HEK293T (cell line): ENCODE measurements at regions not wholly inside any gene's neighbourhood (a gene's known extent, or its start where the extent isn't known, plus 50 kb on each side); places are given as distances from the start of the nearest gene placed in this dataset.

Source experiments
- CTCF ChIA-PET: fragments of 350-600 bp; formaldehyde crosslinking; extraction: SDS; loops from one replicate; lab custom pipeline; 2021; ENCODE audit warnings: antibody characterized with exemption, inconsistent platforms; lab: Yijun Ruan, JAX
- POLR2A ChIA-PET: fragments of 350-600 bp; formaldehyde crosslinking; extraction: SDS; loops from one replicate; lab custom pipeline; 2020; ENCODE audit warnings: antibody characterized with exemption, inconsistent platforms; lab: Yijun Ruan, JAX
- DNase-seq: peaks from one replicate; pipeline ENCODE4 v3.0.0; 2012; ENCODE audit warnings: mixed read lengths; ENCODE audit errors: extremely low spot score
- ARNT ChIP-seq: fragments of 450-650 bp; IDR thresholded peaks from 2 replicates; pipeline ENCODE4 v1.6.1; 2017; ENCODE audit warnings: mild to moderate bottlenecking
- BHLHE40 ChIP-seq: fragments of 450-650 bp; IDR thresholded peaks from 2 replicates; pipeline ENCODE4 v1.6.1; 2016; ENCODE audit warnings: mild to moderate bottlenecking, moderate library complexity, borderline replicate concordance
- CTBP1 ChIP-seq: fragments of 450-650 bp; IDR thresholded peaks from 2 replicates; pipeline ENCODE4 v1.6.1; 2016; ENCODE audit warnings: borderline replicate concordance
- ELF4 ChIP-seq: fragments of 450-650 bp; IDR thresholded peaks from 2 replicates; pipeline ENCODE4 v1.6.1; 2017; ENCODE audit warnings: antibody characterized with exemption
- FOXA1 ChIP-seq: fragments of 450-650 bp; IDR thresholded peaks from 2 replicates; pipeline ENCODE4 v1.6.1; 2016; ENCODE audit warnings: mild to moderate bottlenecking
- FOXK2 ChIP-seq: fragments of 450-650 bp; IDR thresholded peaks from 2 replicates; pipeline ENCODE4 v1.6.1; 2016; ENCODE audit warnings: mild to moderate bottlenecking
- FOXM1 ChIP-seq: fragments of 450-650 bp; IDR thresholded peaks from 2 replicates; pipeline ENCODE4 v1.6.1; 2017; ENCODE audit warnings: mild to moderate bottlenecking, borderline replicate concordance
- HDGF ChIP-seq: fragments of 450-650 bp; IDR thresholded peaks from 2 replicates; pipeline ENCODE4 v1.6.1; 2017; ENCODE audit warnings: antibody characterized with exemption, borderline replicate concordance
- L3MBTL2 ChIP-seq: fragments of 450-650 bp; conservative IDR thresholded peaks from 2 replicates; pipeline ENCODE4 v1.6.1; 2016; ENCODE audit warnings: mild to moderate bottlenecking
- LEF1 ChIP-seq: fragments of 450-650 bp; IDR thresholded peaks from 2 replicates; pipeline ENCODE4 v1.6.1; 2017; ENCODE audit warnings: mild to moderate bottlenecking, borderline replicate concordance
- NFRKB ChIP-seq: fragments of 450-650 bp; IDR thresholded peaks from 2 replicates; pipeline ENCODE4 v1.6.1; 2016; ENCODE audit warnings: mild to moderate bottlenecking, moderate library complexity
- SP1 ChIP-seq: fragments of 450-650 bp; IDR thresholded peaks from 2 replicates; pipeline ENCODE4 v1.6.1; 2017
- SUZ12 ChIP-seq: fragments of 450-650 bp; IDR thresholded peaks from 2 replicates; pipeline ENCODE4 v1.6.1; 2016; ENCODE audit warnings: mild to moderate bottlenecking
- TARDBP ChIP-seq: fragments of 450-650 bp; IDR thresholded peaks from 2 replicates; pipeline ENCODE4 v1.6.1; 2016
- ZNF384 ChIP-seq: fragments of 450-650 bp; IDR thresholded peaks from 2 replicates; pipeline ENCODE4 v1.6.1; 2016
- TF ChIP-seq, protein P1 (sequence below): fragments of 450-650 bp; IDR thresholded peaks from 2 replicates; pipeline ENCODE4 v1.6.1; 2016

DNA sequence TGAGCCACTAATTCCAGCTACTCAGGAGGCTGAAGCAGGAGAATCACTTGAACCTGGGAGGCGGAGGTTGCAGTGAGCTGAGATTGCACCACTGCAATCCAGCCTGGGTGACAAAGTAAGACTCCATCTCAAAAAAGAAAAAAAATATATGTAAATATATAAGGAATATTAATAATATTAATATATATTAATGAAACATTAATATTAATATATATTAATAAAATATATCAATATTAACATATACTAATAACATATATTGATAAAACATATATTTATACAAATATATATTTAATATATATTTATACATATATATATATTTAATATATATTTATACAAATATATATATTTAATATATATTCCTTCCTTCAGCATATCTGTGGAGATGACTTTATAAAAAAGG, 338.0 kb downstream of the NPIPA8 start:
- POLR2A ChIA-PET: no interaction called here
- no peak for TF ChIP-seq LEF1
- TF ChIP-seq FOXK2: no peak
- TF ChIP-seq NFRKB: no peak
- no peak for TF ChIP-seq BHLHE40
- no peak for TF ChIP-seq FOXM1
- TF ChIP-seq CTBP1: no peak
- no peak for TF ChIP-seq ZNF384
- TF ChIP-seq ELF4: no peak
- TF ChIP-seq, protein P1, sequence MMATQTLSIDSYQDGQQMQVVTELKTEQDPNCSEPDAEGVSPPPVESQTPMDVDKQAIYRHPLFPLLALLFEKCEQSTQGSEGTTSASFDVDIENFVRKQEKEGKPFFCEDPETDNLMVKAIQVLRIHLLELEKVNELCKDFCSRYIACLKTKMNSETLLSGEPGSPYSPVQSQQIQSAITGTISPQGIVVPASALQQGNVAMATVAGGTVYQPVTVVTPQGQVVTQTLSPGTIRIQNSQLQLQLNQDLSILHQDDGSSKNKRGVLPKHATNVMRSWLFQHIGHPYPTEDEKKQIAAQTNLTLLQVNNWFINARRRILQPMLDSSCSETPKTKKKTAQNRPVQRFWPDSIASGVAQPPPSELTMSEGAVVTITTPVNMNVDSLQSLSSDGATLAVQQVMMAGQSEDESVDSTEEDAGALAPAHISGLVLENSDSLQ: no peak
- TF ChIP-seq HDGF: no peak
- no peak for TF ChIP-seq ARNT
- TF ChIP-seq FOXA1: no peak
- no peak for TF ChIP-seq SP1
- TF ChIP-seq TARDBP: no peak
- TF ChIP-seq L3MBTL2: no peak
- TF ChIP-seq SUZ12: no peak
- DNase-seq: no peak
- CTCF ChIA-PET: no interaction called here

DNA sequence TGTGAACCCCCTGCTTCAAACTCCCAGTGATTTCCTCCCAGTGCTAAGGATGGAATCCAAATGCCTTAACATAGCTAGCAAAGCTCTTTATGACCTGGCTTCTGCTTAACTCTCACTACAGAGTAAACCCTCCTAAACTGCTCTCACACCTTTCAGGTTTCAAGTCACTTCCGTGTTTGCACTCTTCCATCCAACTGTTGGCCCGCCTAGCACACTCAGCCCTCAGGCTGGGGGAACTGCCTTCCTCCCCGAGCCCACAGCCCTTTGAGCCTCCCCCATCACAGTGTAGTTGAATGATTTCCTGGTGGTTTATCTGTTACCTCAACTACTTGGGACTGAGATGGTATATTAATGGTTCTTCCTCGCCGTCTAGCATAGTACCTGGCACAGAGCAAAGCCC, 342.5 kb downstream of the NPIPA8 start:
- ChIA-PET POLR2A (no interaction called here), CTCF (no interaction called here)
- TF ChIP-seq LEF1: no peak

DNA sequence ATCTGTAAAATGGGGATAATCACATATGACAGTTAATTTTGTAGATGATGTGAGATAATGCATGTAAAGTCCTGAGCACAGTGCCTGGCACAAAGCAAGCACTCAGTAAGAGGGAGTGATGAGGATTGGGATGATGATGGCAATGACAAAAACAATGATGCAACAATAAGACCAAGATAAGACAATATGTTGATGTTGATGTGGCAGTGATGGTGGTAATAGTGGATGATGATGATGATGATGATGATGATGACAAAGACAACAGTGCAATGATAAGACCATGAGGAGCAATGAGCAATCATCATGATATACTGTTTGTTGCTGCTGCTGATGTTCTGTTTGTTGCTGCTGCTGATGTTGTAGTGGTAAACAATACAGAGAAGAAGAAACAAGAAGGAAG, 344.1 kb downstream of the NPIPA8 start:
- ChIA-PET POLR2A (no interaction called here), CTCF (no interaction called here)
- no peak for TF ChIP-seq ZNF384
- no peak for DNase-seq

More for the DNA sequence above, 342.5 kb downstream of the NPIPA8 start:
- no peak for DNase-seq

DNA sequence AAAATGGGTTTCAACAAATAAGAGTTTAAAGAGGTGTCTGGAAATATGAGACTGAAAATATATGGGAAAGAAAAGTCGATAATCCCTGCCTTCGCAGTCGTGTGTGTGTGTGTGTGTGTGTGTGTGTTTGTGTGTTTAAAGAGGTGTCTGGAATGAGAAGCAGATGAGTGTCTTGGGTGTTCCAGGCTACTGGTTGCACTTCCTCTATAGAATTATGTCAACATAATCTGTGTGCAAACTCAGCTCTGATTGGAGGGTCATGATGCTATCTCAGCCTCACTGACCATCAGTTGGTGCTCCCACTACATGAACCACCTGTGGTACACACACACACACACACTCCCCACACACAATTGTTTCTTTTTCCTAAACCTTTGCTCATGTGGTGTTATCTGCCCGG, 347.3 kb downstream of the NPIPA8 start:
- TF ChIP-seq ELF4 (no peak), HDGF (no peak), TARDBP (no peak)
- DNase-seq: no peak
- ChIA-PET CTCF (no interaction called here), POLR2A (no interaction called here)

DNA sequence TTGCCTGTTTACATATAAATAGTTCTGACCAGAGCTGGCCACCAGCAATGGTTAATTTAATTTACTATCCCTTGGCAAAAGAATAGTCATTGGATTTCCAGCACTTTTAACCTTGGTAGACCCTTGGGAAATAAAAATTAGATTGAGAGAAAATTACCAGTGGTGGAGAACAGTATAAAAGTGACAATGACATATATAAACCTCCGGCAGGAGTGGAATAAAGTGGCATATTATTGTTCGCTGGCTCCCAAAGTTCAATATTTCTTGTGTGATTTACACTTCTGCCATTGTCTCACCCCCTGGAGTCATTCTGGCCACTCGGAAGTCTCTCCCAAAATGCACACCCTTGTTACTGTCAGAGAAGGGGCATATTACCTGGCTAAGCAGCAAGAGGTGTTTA, 347.7 kb downstream of the NPIPA8 start:
- TF ChIP-seq, protein P1: no peak
- no peak for TF ChIP-seq L3MBTL2
- TF ChIP-seq BHLHE40: no peak
- TF ChIP-seq ARNT: no peak
- no peak for TF ChIP-seq LEF1
- TF ChIP-seq NFRKB: no peak
- no peak for TF ChIP-seq SUZ12
- no peak for TF ChIP-seq SP1
- no peak for TF ChIP-seq FOXA1
- TF ChIP-seq ZNF384: no peak
- no peak for TF ChIP-seq TARDBP
- no peak for TF ChIP-seq ELF4
- no peak for TF ChIP-seq FOXK2
- TF ChIP-seq HDGF: no peak
- no peak for TF ChIP-seq CTBP1
- TF ChIP-seq FOXM1: no peak
- CTCF ChIA-PET: no interaction called here
- POLR2A ChIA-PET: no interaction called here
- no peak for DNase-seq

DNA sequence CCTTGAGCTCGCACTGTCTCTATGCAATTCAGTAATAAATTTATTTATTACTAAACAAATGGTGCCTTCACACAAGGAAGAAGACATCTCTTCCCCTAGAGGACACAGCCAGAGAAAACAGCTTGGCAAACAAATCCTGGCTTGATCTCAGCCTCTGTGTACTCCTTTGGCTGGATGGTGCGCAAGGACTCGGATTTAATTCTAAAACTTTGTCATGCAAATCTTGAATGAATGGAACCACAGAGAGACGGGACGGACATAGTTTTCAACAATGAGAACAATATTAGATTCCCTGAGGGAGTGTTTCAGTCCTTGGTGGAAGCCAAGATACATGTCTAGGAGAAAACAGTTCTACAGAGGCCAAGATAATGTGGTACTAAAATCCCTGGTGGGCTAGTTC, 349.5 kb downstream of the NPIPA8 start:
- CTCF ChIA-PET: no interaction called here
- POLR2A ChIA-PET: no interaction called here
- DNase-seq: no peak
- no peak for TF ChIP-seq CTBP1
- no peak for TF ChIP-seq HDGF
- no peak for TF ChIP-seq LEF1
- TF ChIP-seq BHLHE40: no peak

DNA sequence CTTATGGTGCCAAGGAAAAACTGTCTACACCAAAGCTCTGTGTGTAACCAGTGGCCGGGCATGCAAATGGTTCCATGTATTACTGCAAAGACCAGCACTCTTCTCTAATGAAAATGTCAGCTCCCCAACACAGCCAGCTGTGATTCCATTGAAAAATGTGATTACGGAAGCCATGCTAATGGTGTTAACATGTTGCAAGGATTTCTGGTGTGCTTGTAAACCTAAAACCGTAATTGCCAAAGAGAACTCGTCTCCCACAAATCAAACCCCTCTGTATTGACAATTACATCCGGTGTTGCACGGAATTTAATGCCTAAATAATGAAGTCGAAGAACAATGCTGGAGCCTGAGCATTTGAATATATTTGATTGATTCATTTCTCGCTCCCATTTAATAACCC, 351.7 kb downstream of the NPIPA8 start:
- CTCF ChIA-PET: no interaction called here
- TF ChIP-seq CTBP1 (no peak), TARDBP (no peak), NFRKB (no peak), LEF1 (no peak), HDGF (no peak), SUZ12 (no peak), FOXM1 (no peak), ARNT (no peak), FOXK2 (no peak), ELF4 (no peak), BHLHE40 (no peak)
- TF ChIP-seq, protein P1: no peak
- no peak for DNase-seq
- POLR2A ChIA-PET: no interaction called here
